ENCODE measurements at regions not wholly inside any gene's neighbourhood (a gene's known extent, or its start where the extent isn't known, plus 50 kb on each side); places are given as distances from the start of the nearest gene placed in this dataset.

- TF ChIP-seq CTCF (IDR thresholded peaks at IDR 0.05), result no peak
These were observed 788.2 kb downstream of the MED13L start for GRCh38 chr12:115489253-115489652.

GRCh38 chr12:115485967-115486366, 791.5 kb downstream of the MED13L start:
- H3K4me1 ChIP-seq (ENCODE audit: control insufficient read depth in 1 of 2, low read depth in 2 of 2), result no peaks in the 10 kb centered on the region
- no peaks in the 10 kb centered on the region for H3K36me3 ChIP-seq
- TF ChIP-seq CTCF (IDR thresholded peaks at IDR 0.05), result no peak
- no peaks in the 10 kb centered on the region for H3K9me3 ChIP-seq
- H3K27ac ChIP-seq, result no peak overlapping the region
- DNase-seq (ENCODE audit: low spot score) (no peak), ATAC-seq (ENCODE audit: insufficient number of reproducible peaks, low FRiP score, low read depth) (no peak)
- H3K4me3 ChIP-seq, result no peak overlapping the region
- H3K27me3 ChIP-seq (replicated peaks; ENCODE audit: insufficient read depth), result no peaks in the 10 kb centered on the region

More at GRCh38 chr12:115489253-115489652, 788.2 kb downstream of the MED13L start:
- no peak for ATAC-seq (ENCODE audit: insufficient number of reproducible peaks, low FRiP score, low read depth)
- Histone ChIP-seq H3K27me3 (replicated peaks; ENCODE audit: insufficient read depth) (no peaks in the 10 kb centered on the region), H3K9me3 (no peaks in the 10 kb centered on the region), H3K4me1 (ENCODE audit: control insufficient read depth in 1 of 2, low read depth in 2 of 2) (no peaks in the 10 kb centered on the region), H3K4me3 (no peak overlapping the region), H3K36me3 (no peaks in the 10 kb centered on the region), H3K27ac (no peak overlapping the region)
- no peak for DNase-seq (ENCODE audit: low spot score)

- TF ChIP-seq CTCF (IDR thresholded peaks at IDR 0.05), result no peak
- no peak for ATAC-seq (ENCODE audit: insufficient number of reproducible peaks, low FRiP score, low read depth)
- no peaks in the 10 kb centered on the region for H3K27me3 ChIP-seq (replicated peaks; ENCODE audit: insufficient read depth)
- H3K4me1 ChIP-seq (ENCODE audit: control insufficient read depth in 1 of 2, low read depth in 2 of 2), result no peaks in the 10 kb centered on the region
- DNase-seq (ENCODE audit: low spot score), result no peak
- H3K36me3 ChIP-seq, result no peaks in the 10 kb centered on the region
- no peaks in the 10 kb centered on the region for H3K9me3 ChIP-seq
- H3K4me3 ChIP-seq, result no peak overlapping the region
- no peak overlapping the region for H3K27ac ChIP-seq
These were observed 792.0 kb downstream of the MED13L start for GRCh38 chr12:115485503-115485902.

- Histone ChIP-seq H3K9me3 (no peaks in the 10 kb centered on the region), H3K36me3 (no peaks in the 10 kb centered on the region), H3K27ac (no peak overlapping the region), H3K4me3 (no peak overlapping the region), H3K27me3 (replicated peaks; ENCODE audit: insufficient read depth) (no peaks in the 10 kb centered on the region), H3K4me1 (ENCODE audit: control insufficient read depth in 1 of 2, low read depth in 2 of 2) (no peaks in the 10 kb centered on the region)
- ATAC-seq (ENCODE audit: insufficient number of reproducible peaks, low FRiP score, low read depth) (no peak), DNase-seq (ENCODE audit: low spot score) (no peak)
- TF ChIP-seq CTCF (IDR thresholded peaks at IDR 0.05), result no peak
These were observed 794.5 kb downstream of the MED13L start for GRCh38 chr12:115482943-115483342.

GRCh38 chr12:115481141-115481540, 796.4 kb downstream of the MED13L start:
- no peaks in the 10 kb centered on the region for H3K36me3 ChIP-seq
- no peaks in the 10 kb centered on the region for H3K27me3 ChIP-seq (replicated peaks; ENCODE audit: insufficient read depth)
- no peaks in the 10 kb centered on the region for H3K9me3 ChIP-seq
- H3K4me3 ChIP-seq, result no peak overlapping the region
- ATAC-seq (ENCODE audit: insufficient number of reproducible peaks, low FRiP score, low read depth) (no peak), DNase-seq (ENCODE audit: low spot score) (no peak)
- no peaks in the 10 kb centered on the region for H3K4me1 ChIP-seq (ENCODE audit: control insufficient read depth in 1 of 2, low read depth in 2 of 2)
- no peak overlapping the region for H3K27ac ChIP-seq
- no peak for TF ChIP-seq CTCF (IDR thresholded peaks at IDR 0.05)

All from thoracic aorta (tissue), 2 donors.